ENCODE measurements at regions not wholly inside any gene's neighbourhood (a gene's known extent, or its start where the extent isn't known, plus 50 kb on each side); places are given as distances from the start of the nearest gene placed in this dataset.

DNA sequence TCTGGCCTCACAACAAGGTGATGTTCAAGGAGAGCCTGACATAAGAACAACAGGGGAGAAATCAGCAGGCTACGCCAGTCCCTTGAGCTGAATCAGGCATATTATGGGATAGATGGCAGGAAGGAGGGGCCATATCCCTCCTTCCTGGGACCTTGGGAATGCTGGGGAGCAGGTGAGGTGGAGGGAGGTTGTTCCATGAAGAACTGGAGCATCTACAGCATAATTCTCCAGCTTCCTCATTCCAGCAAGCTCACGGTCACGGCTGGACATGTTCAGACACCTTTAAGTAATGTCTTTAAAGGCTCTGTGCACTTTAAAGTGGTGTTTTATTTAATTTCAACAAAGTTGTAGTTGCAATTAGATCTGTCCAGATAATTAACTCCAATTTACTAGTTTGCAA is 780.5 kb downstream of the TYW1 start:
- TF ChIP-seq POLR2A (IDR thresholded peaks at IDR 0.05) (no peak), EP300 (IDR thresholded peaks at IDR 0.05) (no peak), POLR2AphosphoS5 (IDR thresholded peaks at IDR 0.05) (no peak)
- TF ChIP-seq, protein P1, sequence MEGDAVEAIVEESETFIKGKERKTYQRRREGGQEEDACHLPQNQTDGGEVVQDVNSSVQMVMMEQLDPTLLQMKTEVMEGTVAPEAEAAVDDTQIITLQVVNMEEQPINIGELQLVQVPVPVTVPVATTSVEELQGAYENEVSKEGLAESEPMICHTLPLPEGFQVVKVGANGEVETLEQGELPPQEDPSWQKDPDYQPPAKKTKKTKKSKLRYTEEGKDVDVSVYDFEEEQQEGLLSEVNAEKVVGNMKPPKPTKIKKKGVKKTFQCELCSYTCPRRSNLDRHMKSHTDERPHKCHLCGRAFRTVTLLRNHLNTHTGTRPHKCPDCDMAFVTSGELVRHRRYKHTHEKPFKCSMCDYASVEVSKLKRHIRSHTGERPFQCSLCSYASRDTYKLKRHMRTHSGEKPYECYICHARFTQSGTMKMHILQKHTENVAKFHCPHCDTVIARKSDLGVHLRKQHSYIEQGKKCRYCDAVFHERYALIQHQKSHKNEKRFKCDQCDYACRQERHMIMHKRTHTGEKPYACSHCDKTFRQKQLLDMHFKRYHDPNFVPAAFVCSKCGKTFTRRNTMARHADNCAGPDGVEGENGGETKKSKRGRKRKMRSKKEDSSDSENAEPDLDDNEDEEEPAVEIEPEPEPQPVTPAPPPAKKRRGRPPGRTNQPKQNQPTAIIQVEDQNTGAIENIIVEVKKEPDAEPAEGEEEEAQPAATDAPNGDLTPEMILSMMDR (IDR thresholded peaks at IDR 0.05), result no peak
- no peaks in the 10 kb centered on the region for H3K4me1 ChIP-seq
- no peak overlapping the region for H3K27ac ChIP-seq
- H3K4me3 ChIP-seq, result no peak overlapping the region
- no peak for ATAC-seq
- 77 to 86% methylated on average over 2 of the region's 3 CpGs for WGBS, 2 donors (ENCODE audit: low coverage in 1 of 2)
- peaks cover 8% of the 10 kb centered on the region for H3K27me3 ChIP-seq
- no peaks in the 10 kb centered on the region for H3K36me3 ChIP-seq
- H3K9me3 ChIP-seq, result no peaks in the 10 kb centered on the region

DNA sequence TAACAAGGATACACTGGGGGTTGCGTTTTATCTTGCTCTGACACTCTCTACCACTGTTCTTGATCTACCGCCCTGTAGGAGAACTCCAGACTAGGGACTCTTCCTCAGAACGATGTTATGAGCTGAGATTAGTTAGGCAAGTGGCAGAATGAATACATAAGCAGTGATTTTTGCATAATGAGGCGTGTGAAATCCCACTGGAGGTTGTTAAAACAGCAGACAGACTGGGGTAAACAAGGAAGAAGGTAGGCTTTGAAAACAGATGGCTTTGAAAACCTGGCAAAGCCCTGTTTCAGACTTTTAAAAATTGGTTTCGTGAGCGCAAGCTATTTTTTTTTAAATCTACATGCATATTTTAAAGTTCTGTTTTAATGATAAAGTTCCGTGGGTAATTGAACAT is 785.2 kb downstream of the TYW1 start:
- Histone ChIP-seq H3K36me3 (no peaks in the 10 kb centered on the region), H3K4me3 (no peak overlapping the region), H3K27me3 (peaks cover 5% of the 10 kb centered on the region), H3K27ac (no peak overlapping the region), H3K4me1 (no peaks in the 10 kb centered on the region), H3K9me3 (no peaks in the 10 kb centered on the region)
- TF ChIP-seq, protein P1 (IDR thresholded peaks at IDR 0.05), result no peak
- ATAC-seq, result no peak
- 81 to 85% methylated on average over 7 of the region's 7 CpGs for WGBS, 2 donors (ENCODE audit: low coverage in 1 of 2)

DNA sequence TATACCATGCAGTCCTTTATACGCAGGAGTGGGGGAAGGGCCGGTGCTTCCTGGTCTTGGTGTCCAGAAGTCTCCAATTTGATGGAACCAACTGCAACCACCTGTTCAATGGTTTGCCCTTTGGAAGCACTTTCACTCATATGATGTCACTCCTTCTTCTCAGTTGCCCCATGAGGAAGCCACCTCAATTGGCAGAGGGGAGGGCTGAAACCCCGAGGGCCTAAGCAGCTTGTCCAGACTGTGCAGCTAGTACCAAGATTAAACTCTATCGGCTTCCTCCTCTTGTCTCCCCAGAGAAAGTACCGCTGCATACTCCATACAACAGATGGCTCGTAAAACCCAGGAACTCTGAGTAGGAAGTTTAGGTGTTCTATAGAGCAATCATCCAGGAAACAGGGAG is 789.4 kb downstream of the TYW1 start:
- 95 to 100% methylated on average over 3 of the region's 6 CpGs for WGBS, 2 donors (ENCODE audit: low coverage in 1 of 2)
- no peak for ATAC-seq
- H3K4me1 ChIP-seq, result peaks cover 0 to 4% (median 0%) of the 10 kb centered on the region in 3 donors

DNA sequence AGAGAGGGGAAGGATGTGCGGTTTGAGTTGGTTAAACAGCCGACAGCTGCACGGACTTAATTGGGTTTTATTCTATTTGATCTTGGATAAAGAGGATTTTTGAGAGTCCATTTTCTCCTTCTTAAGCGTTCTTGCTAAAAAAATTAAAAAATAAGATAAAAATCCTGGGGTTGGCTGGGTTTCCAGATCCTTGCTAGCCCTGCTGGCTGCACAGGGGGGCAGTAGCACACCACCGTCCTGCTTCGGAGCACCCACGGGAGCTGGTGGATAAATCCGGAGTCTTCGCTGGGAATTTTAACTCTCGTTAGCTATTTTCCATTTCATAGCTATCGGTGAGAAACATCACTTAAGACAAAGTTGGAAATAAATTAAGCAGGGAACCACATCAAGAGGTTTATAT is 792.0 kb downstream of the TYW1 start:
- Histone ChIP-seq H3K27me3 (no peaks in the 10 kb centered on the region), H3K9me3 (no peaks in the 10 kb centered on the region), H3K36me3 (no peaks in the 10 kb centered on the region), H3K27ac (no peak overlapping the region), H3K4me1 (peaks cover 0 to 11% (median under 1%) of the 10 kb centered on the region in 3 donors), H3K4me3 (no peak overlapping the region)
- WGBS, 2 donors (ENCODE audit: low coverage in 1 of 2), result 24 to 36% methylated on average over 10 to 11 of the region's 11 CpGs
- TF ChIP-seq, protein P1 (IDR thresholded peaks at IDR 0.05), result peak; percentile 27 to 71 (median 57)
- TF ChIP-seq POLR2AphosphoS5 (IDR thresholded peaks at IDR 0.05), result no peak
- no peak for ATAC-seq

More for the DNA sequence above, 789.4 kb downstream of the TYW1 start:
- Histone ChIP-seq H3K36me3 (no peaks in the 10 kb centered on the region), H3K27ac (no peak overlapping the region), H3K27me3 (no peaks in the 10 kb centered on the region), H3K9me3 (no peaks in the 10 kb centered on the region), H3K4me3 (no peak overlapping the region)
- TF ChIP-seq, protein P1 (IDR thresholded peaks at IDR 0.05), result no peak
- no peak for TF ChIP-seq POLR2AphosphoS5 (IDR thresholded peaks at IDR 0.05)
- TF ChIP-seq EP300 (IDR thresholded peaks at IDR 0.05), result no peak
- TF ChIP-seq POLR2A (IDR thresholded peaks at IDR 0.05), result no peak

DNA sequence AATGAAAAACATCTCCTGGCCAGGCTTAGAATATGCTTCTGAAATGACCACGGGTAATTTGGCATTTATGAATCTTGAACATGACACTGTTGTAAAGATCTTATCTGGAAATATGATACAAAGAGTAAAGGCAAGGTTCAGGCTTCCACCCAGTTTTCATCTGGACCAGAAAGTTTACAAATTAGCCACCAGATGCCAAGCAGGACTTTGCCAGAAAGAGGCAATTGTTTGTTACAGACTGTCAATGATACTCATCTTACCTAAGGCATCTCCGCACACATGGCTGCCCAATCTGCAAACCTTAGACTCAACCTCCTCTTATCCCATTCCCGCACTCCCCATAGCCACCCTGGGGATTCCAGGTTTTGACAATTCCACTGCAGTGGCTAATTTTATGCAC is 795.3 kb downstream of the TYW1 start:
- H3K27me3 ChIP-seq, result no peaks in the 10 kb centered on the region
- no peak for TF ChIP-seq POLR2A (IDR thresholded peaks at IDR 0.05)
- no peak for TF ChIP-seq POLR2AphosphoS5 (IDR thresholded peaks at IDR 0.05)
- no peak for TF ChIP-seq EP300 (IDR thresholded peaks at IDR 0.05)
- TF ChIP-seq, protein P1 (IDR thresholded peaks at IDR 0.05), result no peak
- no peaks in the 10 kb centered on the region for H3K36me3 ChIP-seq
- peaks cover 0 to 38% (median 5%) of the 10 kb centered on the region in 3 donors for H3K4me1 ChIP-seq
- ATAC-seq, result no peak
- no peak overlapping the region for H3K27ac ChIP-seq
- WGBS, 2 donors (ENCODE audit: low coverage in 1 of 2), result 84 to 100% methylated on average over 2 to 3 of the region's 3 CpGs
- H3K9me3 ChIP-seq, result no peaks in the 10 kb centered on the region
- no peak overlapping the region for H3K4me3 ChIP-seq

Data from gastroesophageal sphincter (tissue), 4 donors.